Stromal cell of bone marrow (primary cell): ENCODE measurements at regions not wholly inside any gene's neighbourhood (a gene's known extent, or its start where the extent isn't known, plus 50 kb on each side); places are given as distances from the start of the nearest gene placed in this dataset.
"Not testable (repeated sequence)": the region's sequence is repeated elsewhere in the genome, so short reads cannot be mapped to it uniquely, and the experiment has no call there.

Source experiments
- DNase-seq: peaks from one replicate; pipeline ENCODE4 v3.0.0-alpha.2; 2012; ENCODE audit warnings: low read depth

- DNase-seq = no peak
Measured at GRCh38 chr13:69092615-69093322, 1014.9 kb upstream of the ATXN8OS start.

- no peak for DNase-seq
Measured at GRCh38 chr13:69077267-69077666, 1030.4 kb upstream of the ATXN8OS start.

GRCh38 chr13:69069554-69070133, 1038.0 kb upstream of the ATXN8OS start:
- DNase-seq = no peak

- DNase-seq = no peak
Measured at GRCh38 chr13:69050696-69051095, 1056.9 kb upstream of the ATXN8OS start.

- DNase-seq = no peak
Measured at GRCh38 chr13:69044629-69045028, 1063.0 kb upstream of the ATXN8OS start.

GRCh38 chr13:69040898-69041297, 1066.7 kb upstream of the ATXN8OS start:
- no peak for DNase-seq

GRCh38 chr13:69035771-69036170, 1071.9 kb upstream of the ATXN8OS start:
- no peak for DNase-seq

- no peak for DNase-seq
Measured at GRCh38 chr13:69028936-69029335, 1078.7 kb upstream of the ATXN8OS start.

GRCh38 chr13:69020120-69020519, 1087.5 kb upstream of the ATXN8OS start:
- no peak for DNase-seq

- DNase-seq = not testable (repeated sequence)
Measured at GRCh38 chr13:69018173-69018572, 1089.5 kb upstream of the ATXN8OS start.

GRCh38 chr13:69010789-69011188, 1096.8 kb upstream of the ATXN8OS start:
- DNase-seq = no peak

- no peak for DNase-seq
Measured at GRCh38 chr13:69008499-69008898, 1099.1 kb upstream of the ATXN8OS start.

GRCh38 chr13:68998056-68998455, 1109.6 kb upstream of the ATXN8OS start:
- no peak for DNase-seq

- no peak for DNase-seq
Measured at GRCh38 chr13:68996668-68997025, 1111.0 kb upstream of the ATXN8OS start.

GRCh38 chr13:68995972-68996667, 1111.5 kb upstream of the ATXN8OS start:
- no peak for DNase-seq

- DNase-seq = no peak
Measured at GRCh38 chr13:68993154-68993553, 1114.5 kb upstream of the ATXN8OS start.

- DNase-seq = no peak
Measured at GRCh38 chr13:68988176-68988575, 1119.5 kb upstream of the ATXN8OS start.

GRCh38 chr13:68987585-68987984, 1120.0 kb upstream of the ATXN8OS start:
- no peak for DNase-seq

GRCh38 chr13:68984688-68985319, 1122.8 kb upstream of the ATXN8OS start:
- no peak for DNase-seq

GRCh38 chr13:68982961-68983619, 1124.5 kb upstream of the ATXN8OS start:
- DNase-seq = no peak

GRCh38 chr13:68976287-68976686, 1131.3 kb upstream of the ATXN8OS start:
- DNase-seq = no peak

GRCh38 chr13:68970532-68970931, 1137.1 kb upstream of the ATXN8OS start:
- DNase-seq = no peak
